Loucy (cell line): ENCODE measurements at regions not wholly inside any gene's neighbourhood (a gene's known extent, or its start where the extent isn't known, plus 50 kb on each side); places are given as distances from the start of the nearest gene placed in this dataset.

Experiments used
- H2AFZ ChIP-seq: fragments of 200-600 bp; sonication (generic); 2 replicates; pipeline ENCODE4 v1.6.0; 2016; ENCODE audit warnings: antibody characterized with exemption, mild to moderate bottlenecking, low read length, moderate library complexity
- H3F3A ChIP-seq: fragments of 200-600 bp; 2 replicates; pipeline ENCODE4 v1.6.0; 2016; ENCODE audit warnings: antibody characterized with exemption, low read depth, mild to moderate bottlenecking
- H3K27me3 ChIP-seq: fragments of 200-600 bp; sonication (generic); 2 replicates; pipeline ENCODE4 v1.6.1; 2014; ENCODE audit warnings: low read length, mild to moderate bottlenecking; ENCODE audit not compliant: insufficient read depth, poor library complexity, severe bottlenecking
- H3K36me3 ChIP-seq: fragments of 200-600 bp; sonication (generic); 2 replicates; pipeline ENCODE4 v1.6.1; 2016; ENCODE audit warnings: low read length; ENCODE audit not compliant: insufficient read depth
- H3K4me1 ChIP-seq: fragments of 200-600 bp; sonication (generic); 2 replicates; pipeline ENCODE4 v1.5.1; 2014; ENCODE audit warnings: low read length, mild to moderate bottlenecking; ENCODE audit not compliant: insufficient read depth, poor library complexity, severe bottlenecking
- H3K4me2 ChIP-seq: fragments of 200-600 bp; sonication (generic); 2 replicates; pipeline ENCODE4 v1.6.0; 2014; ENCODE audit warnings: antibody characterized with exemption, low read length, low read depth, mild to moderate bottlenecking; ENCODE audit not compliant: poor library complexity, severe bottlenecking
- H3K4me3 ChIP-seq: fragments of 200-600 bp; sonication (generic); 2 replicates; pipeline ENCODE4 v1.5.1; 2014; ENCODE audit warnings: low read length, mild to moderate bottlenecking, mixed read lengths; ENCODE audit not compliant: poor library complexity, severe bottlenecking
- H3K79me2 ChIP-seq: fragments of 200-600 bp; sonication (generic); 2 replicates; pipeline ENCODE4 v1.6.1; 2014; ENCODE audit warnings: low read length; ENCODE audit not compliant: insufficient read depth
- H3K9ac ChIP-seq: fragments of 200-600 bp; sonication (generic); 2 replicates; pipeline ENCODE4 v1.6.0; 2014; ENCODE audit warnings: mild to moderate bottlenecking, low read depth, low read length, moderate library complexity; ENCODE audit not compliant: poor library complexity, severe bottlenecking
- H3K9me2 ChIP-seq: fragments of 200-600 bp; sonication (generic); replicated peaks from 2 replicates; pipeline ENCODE4 v1.6.1; 2016; ENCODE audit warnings: low read depth, low read length, mixed read lengths
- H3K9me3 ChIP-seq: fragments of 200-600 bp; sonication (generic); 2 replicates; pipeline ENCODE4 v1.6.1; 2014; ENCODE audit warnings: mild to moderate bottlenecking, antibody characterized with exemption, low read length, low read depth; ENCODE audit not compliant: insufficient read depth
- H4K20me1 ChIP-seq: fragments of 200-600 bp; sonication (generic); 2 replicates; pipeline ENCODE4 v1.6.0; 2014; ENCODE audit warnings: antibody characterized with exemption, low read length, mild to moderate bottlenecking; ENCODE audit not compliant: insufficient read depth, poor library complexity, severe bottlenecking
- CTCF ChIP-seq: fragments of 200-600 bp; sonication (generic); conservative IDR thresholded peaks from 2 replicates; pipeline ENCODE4 v1.5.1; 2014; ENCODE audit warnings: mild to moderate bottlenecking, antibody characterized with exemption, low read length
- EZH2phosphoT487 ChIP-seq: fragments of 200-600 bp; IDR thresholded peaks from 2 replicates; pipeline ENCODE4 v1.6.1; 2018; ENCODE audit warnings: antibody characterized with exemption, mild to moderate bottlenecking, moderate library complexity, borderline replicate concordance

GRCh38 chr5:105195765-105196164, 1633.2 kb upstream of the NUDT12 start:
- Histone ChIP-seq H3K79me2 (no peaks in the 10 kb centered on the region), H2AFZ (no peak overlapping the region), H3K9me2 (no peaks in the 10 kb centered on the region), H3K9me3 (no peaks in the 10 kb centered on the region), H3K4me3 (no peak overlapping the region), H3K36me3 (no peaks in the 10 kb centered on the region), H3F3A (no peaks in the 10 kb centered on the region), H3K27me3 (no peaks in the 10 kb centered on the region), H3K9ac (no peak overlapping the region), H4K20me1 (no peaks in the 10 kb centered on the region), H3K4me1 (no peaks in the 10 kb centered on the region), H3K4me2 (no peak overlapping the region)
- no peak for TF ChIP-seq CTCF
- no peak for TF ChIP-seq EZH2phosphoT487

GRCh38 chr5:105172918-105173317, 1610.3 kb upstream of the NUDT12 start:
- no peak overlapping the region for H2AFZ ChIP-seq
- no peaks in the 10 kb centered on the region for H3K4me1 ChIP-seq
- no peak overlapping the region for H3K9ac ChIP-seq
- no peaks in the 10 kb centered on the region for H4K20me1 ChIP-seq
- no peak overlapping the region for H3K4me3 ChIP-seq
- H3K9me2 ChIP-seq, result no peaks in the 10 kb centered on the region
- H3K9me3 ChIP-seq, result no peaks in the 10 kb centered on the region
- no peaks in the 10 kb centered on the region for H3F3A ChIP-seq
- no peaks in the 10 kb centered on the region for H3K36me3 ChIP-seq
- H3K79me2 ChIP-seq, result no peaks in the 10 kb centered on the region
- no peak for TF ChIP-seq EZH2phosphoT487
- TF ChIP-seq CTCF, result no peak
- H3K4me2 ChIP-seq, result no peak overlapping the region
- no peaks in the 10 kb centered on the region for H3K27me3 ChIP-seq

- Histone ChIP-seq H3K9ac (no peak overlapping the region), H3K4me1 (no peaks in the 10 kb centered on the region), H3K4me2 (no peak overlapping the region), H3F3A (no peaks in the 10 kb centered on the region), H2AFZ (no peak overlapping the region), H3K9me2 (no peaks in the 10 kb centered on the region), H3K9me3 (no peaks in the 10 kb centered on the region), H4K20me1 (no peaks in the 10 kb centered on the region), H3K36me3 (no peaks in the 10 kb centered on the region), H3K27me3 (no peaks in the 10 kb centered on the region), H3K4me3 (no peak overlapping the region), H3K79me2 (no peaks in the 10 kb centered on the region)
- no peak for TF ChIP-seq EZH2phosphoT487
- no peak for TF ChIP-seq CTCF
Measured at GRCh38 chr5:105168806-105169205, 1606.2 kb upstream of the NUDT12 start.
